D721Med (cell line): ENCODE measurements at regions not wholly inside any gene's neighbourhood (a gene's known extent, or its start where the extent isn't known, plus 50 kb on each side); places are given as distances from the start of the nearest gene placed in this dataset.

Experiments used
- DNase-seq: peaks from one replicate; pipeline ENCODE4 v3.0.0; 2011; ENCODE audit warnings: low spot score; ENCODE audit not compliant: insufficient read length
- FAIRE-seq: peaks from 2 replicates; lab custom pipeline; 2011; peaks lifted over from hg19 to GRCh38; lab: Jason Lieb, UNC
- CTCF ChIP-seq: IDR thresholded peaks from 2 replicates; pipeline ENCODE4 v1.5.1; 2012; ENCODE audit warnings: mild to moderate bottlenecking, control low read depth; ENCODE audit not compliant: insufficient read depth; ENCODE audit errors: missing control alignments

DNA sequence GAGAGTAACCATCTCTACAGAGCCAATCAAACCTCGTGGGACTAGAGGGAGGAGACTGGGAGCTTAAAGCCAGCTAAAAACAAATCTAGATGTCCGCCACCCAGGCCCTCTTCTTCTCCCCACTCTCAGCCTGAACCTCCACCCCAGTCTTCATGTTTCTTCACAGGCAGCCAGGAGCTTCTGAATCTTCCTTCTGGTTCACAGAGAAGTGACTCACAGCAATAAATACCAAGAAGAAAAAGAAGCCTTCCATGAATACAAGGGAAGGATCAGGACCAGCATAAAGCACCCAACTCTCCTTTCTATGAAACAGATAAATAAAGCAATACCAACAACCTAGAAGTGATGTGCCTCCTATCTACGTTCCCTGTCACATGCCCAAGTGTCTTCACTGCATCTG is 103.3 kb upstream of the SLIT3 start:
- no peak for FAIRE-seq
- DNase-seq, result no peak
- TF ChIP-seq CTCF, result no peak

- no peak for TF ChIP-seq CTCF
- no peak for FAIRE-seq
- no peak for DNase-seq
These were observed 97.6 kb upstream of the SLIT3 start for GRCh38 chr5:169398515-169398914.

DNA sequence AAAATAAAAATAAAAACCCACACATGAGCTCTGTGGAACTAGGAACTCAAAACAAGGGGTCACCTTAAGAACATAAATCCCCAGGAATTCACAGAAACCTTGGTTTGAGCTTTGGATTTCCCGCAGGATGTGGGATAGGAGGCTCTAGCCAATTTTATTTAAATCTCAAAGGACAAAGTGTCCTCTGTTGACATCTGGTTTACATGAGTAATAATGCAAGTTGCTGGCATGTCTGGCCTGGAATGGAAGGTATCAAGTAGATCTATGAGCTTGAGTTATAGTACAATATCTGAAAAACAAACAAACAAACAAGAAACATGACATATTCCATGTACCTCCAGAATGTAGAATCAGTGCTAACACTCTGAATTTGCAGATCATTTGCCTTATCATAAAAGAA is 94.2 kb upstream of the SLIT3 start:
- no peak for TF ChIP-seq CTCF
- DNase-seq (no peak), FAIRE-seq (no peak)

DNA sequence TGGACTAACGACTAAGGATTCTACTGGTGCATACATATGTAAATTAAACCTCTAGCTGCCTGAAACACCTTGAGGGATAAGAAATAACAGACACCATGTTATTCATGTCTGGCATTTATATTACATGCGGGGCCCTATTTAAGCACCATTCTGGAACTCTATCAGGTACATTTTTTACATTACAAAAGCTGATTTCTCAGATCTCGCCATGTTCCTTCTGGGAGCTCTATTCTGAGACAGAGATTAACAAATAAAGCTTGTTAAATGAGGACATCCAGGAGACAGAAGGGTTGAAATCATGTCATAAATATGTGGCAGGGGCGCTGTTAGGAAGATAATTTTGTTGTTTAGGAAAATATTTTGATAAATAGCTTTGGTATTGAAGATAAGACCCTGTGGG is 93.4 kb upstream of the SLIT3 start:
- DNase-seq, result no peak
- FAIRE-seq, result no peak
- no peak for TF ChIP-seq CTCF

DNA sequence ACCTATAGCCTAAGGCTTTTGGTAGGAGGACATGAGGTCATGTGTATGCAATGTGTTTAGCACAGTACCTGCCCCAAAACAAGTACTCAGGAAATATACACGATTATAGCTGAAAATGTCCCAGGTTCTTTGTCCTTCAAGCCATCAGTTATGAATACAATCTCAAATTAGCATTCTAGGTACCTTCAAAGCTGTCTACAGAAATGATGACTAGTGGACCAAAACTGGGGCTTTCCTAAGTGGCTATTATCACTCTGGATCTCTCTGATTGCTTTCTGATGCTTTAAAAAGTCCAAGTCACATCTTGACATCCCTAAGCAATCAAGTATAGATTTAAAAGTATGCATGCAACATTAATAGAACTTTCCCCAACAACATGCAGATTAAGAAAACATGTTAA is 93.0 kb upstream of the SLIT3 start:
- no peak for TF ChIP-seq CTCF
- FAIRE-seq (no peak), DNase-seq (no peak)

DNA sequence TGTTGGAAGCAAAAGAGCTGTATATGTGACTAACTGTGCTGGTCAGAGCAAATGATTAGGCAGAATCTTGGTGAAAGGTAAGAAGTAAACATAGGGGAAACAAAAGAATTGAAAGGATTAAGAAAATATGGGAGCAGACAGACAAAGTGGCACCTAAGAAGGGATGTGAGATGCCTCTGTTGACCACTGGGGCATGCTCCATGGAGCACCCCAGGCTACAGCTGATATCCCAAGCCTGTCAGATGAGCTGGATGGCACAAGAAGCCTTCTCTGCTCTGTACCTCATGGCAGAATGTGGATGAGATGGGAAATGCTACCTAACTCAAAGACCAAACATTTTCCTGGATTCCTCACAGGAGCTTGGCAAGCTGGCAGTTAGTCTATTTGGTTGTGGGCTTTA is 89.3 kb upstream of the SLIT3 start:
- no peak for FAIRE-seq
- no peak for DNase-seq
- no peak for TF ChIP-seq CTCF

DNA sequence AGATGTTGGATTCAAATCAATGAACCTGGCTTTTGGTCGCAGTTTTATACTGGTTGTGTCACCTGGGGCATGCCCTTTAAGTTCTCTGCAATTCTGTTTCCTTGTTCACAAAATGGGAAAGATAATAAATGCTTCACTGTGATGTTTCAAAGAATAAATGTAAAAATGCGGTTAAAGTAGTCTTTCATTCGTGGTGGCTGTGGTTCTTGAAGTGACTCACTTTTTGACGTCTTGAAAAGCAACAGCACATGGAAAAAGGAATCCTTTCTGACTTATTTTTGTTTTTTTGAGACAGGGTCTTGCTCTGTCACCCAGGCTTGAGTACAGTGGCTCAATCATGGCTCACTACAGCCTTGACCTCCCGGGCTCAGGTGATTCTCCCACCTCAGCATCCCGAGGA is 88.4 kb upstream of the SLIT3 start:
- FAIRE-seq, result no peak
- TF ChIP-seq CTCF, result no peak
- no peak for DNase-seq
